ENCODE measurements at regions not wholly inside any gene's neighbourhood (a gene's known extent, or its start where the extent isn't known, plus 50 kb on each side); places are given as distances from the start of the nearest gene placed in this dataset.
A peak's percentile ranks its signal among the peaks of the same experiment; 100 is the strongest.

DNA sequence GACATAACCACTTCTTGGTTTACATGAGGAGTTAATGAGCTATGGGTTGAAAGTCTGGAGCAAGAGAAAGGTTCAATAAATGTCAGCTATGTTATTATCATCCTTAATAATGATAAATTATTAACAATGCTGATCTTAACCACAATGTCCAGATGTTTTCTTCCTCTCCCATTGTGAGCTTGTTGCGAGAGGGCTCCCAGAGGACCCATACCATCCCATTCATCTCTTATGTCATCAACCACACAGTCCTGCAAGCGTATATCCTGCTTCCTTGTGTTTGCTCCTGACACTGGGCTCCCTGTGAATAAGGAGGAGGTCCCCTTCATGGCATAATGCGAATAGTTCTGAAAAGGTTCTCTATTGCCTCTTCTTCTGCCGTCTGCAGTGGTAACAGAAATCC lies 266.8 kb downstream of the TLE3 start:
- no peak for DNase-seq

DNA sequence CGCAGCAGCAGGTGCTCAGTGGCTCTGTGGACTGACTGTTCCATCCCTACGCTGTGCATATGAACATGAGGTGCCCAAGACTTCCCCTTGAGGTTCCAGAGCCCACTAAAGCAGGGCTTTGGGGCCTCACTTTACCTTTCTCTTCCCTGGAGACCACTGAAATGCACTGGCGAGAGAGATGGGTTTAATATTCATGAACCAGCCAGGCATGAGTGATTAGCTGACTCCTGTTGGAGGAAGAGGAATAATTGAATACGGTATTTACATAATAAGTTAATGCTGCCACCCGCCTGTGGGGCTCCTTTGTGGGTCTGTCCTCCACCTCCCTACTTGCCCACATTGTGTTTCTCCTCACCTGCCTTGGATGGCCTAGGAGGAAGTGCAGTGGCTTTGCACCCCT lies 263.4 kb downstream of the TLE3 start:
- no peak for DNase-seq

DNA sequence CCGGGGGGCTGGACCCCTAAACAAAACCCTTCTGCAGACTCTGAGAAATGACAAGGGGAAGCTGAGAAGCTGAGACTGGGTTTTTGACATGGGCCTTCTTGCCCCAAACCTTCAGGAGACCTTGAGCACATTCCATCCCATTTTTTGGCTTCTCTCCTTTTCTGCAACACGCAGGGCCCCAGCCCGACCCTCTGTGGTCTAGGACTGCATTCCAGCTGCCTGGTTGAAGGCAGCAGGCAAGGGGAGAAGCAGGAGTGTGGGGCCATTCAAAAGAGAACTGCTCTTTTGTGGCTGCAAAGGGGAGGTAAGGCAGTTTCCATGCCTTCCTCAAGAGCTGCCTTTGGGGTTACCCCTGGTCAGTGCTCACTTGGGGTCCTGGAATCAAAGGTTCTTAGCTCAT lies 263.0 kb downstream of the TLE3 start:
- DNase-seq, result no peak

DNA sequence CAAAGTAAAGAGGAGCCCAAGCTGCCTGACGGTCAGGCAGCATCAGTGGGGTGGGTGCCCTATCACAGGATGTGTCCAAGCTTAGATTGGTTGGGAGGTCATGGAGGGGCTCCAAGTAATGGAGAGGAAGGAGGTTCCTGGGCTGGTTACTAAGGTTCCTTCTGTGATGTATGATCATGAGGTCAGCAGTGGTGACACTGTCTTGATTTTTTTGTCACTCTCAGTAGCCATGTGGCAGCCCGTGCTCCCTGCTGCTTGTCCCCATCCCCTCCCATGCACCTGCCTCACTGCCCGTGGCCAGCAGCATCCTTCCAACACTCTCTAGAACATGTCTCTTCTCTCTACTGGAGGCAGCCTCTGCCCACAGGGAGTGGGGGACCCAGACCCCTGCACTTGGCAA lies 261.7 kb downstream of the TLE3 start:
- DNase-seq, result no peak

DNA sequence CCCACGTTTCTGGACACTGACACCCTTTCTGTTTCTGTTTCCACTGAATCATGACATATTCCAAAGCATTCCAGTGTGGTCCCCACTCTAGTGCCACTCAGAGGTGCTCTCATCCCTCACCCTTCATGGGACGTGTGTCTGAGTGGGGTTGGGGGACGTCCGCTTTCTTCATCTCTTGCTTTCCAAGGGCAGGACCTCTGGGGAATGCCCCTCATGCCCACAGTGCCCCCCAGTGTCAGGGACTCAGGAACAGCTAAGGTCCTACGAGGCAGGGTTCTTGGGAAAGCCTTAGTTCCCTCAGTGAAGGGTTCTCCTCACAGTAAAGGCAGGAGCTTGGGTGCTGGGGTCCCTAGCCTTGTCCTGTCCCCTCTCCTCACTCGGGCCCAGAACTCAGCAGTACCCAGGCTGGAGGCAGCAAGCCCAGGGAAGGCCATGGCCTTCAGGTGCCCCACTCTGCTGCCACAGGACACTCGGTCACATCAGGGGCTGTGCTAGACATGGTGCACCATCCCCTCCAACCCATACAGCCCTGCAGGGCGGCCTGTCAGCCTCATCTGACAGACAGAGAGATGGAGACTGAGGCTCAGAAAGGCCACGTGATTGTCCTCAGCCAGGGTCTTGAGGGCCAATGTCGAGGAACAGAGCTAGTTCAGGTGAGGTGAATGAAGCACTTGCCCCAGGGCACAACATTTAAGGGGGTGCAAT lies 261.0 kb downstream of the TLE3 start:
- DNase-seq, result no peak

DNA sequence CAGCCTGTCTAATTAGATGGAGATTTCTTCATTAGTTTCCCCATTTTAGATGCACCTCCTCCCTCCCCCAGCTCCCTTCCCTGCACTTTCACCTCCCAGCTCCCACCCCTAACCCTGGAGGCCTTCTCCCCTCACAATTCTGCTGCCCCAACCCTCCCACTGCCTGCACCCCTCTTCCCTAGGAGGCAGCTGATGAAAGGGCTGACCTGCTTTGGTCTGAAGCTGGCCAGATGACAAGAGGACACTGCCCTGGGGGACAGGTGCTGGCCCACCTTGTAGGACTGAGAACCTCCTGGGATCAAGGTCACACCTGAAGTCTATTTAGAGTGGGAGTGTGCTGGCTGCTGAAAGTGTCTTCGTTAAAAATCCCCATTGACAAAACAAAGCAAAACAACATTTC lies 259.4 kb downstream of the TLE3 start:
- DNase-seq, result no peak

DNA sequence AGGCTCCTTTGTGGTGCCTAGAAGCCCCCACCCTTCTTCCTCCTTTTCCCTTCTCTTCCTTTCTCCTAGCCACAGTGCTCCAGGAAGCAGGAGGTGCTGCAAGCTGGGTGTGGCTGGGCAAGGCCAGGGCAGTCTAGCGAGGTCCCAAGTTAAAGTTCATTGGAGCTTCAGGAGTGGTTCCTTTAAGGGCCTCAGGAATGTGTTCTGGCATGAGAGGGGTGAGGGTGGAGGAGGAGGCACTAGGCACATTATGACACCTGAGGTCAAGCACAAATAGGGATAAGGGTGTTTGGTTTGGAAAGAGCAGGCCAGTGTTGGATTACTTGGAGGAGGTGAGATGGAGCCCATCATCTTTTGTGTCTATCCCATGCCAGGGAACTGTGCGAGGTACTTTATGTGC lies 258.7 kb downstream of the TLE3 start:
- no peak for DNase-seq

DNA sequence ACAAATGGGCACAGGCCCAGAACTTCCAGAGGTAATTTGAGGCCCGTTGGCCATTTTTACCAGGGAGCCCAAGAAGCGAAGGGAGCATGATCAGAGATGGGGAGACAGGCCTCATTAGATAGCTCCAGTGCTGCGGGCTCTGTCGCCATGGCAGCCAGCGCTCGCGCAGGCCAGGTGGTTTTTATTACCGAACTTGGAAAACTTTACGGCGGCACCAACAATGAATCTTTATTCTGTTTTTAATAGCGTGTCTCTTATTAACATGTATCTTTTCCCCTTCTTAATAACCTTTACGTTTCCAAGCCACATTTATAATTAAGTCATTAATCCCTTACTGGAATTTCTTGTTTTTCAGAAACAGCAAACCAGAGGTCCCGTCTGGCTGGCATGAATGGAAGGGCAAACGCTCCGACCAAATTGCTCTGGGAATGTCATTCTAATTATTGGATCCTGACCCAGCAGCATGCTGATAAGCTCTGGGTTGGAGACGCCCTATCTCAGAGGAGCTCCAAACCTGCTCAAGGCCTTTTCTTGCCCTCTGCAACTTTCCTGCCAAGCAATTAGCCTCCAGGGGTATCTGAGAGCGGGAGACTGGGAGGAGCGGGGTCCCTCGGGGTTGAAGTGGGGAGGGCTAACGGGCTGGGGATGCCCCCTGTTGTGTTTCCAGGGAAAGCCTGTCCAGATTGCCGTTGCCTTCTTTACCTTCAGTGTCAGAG lies 256.4 kb downstream of the TLE3 start:
- no peak for DNase-seq

DNA sequence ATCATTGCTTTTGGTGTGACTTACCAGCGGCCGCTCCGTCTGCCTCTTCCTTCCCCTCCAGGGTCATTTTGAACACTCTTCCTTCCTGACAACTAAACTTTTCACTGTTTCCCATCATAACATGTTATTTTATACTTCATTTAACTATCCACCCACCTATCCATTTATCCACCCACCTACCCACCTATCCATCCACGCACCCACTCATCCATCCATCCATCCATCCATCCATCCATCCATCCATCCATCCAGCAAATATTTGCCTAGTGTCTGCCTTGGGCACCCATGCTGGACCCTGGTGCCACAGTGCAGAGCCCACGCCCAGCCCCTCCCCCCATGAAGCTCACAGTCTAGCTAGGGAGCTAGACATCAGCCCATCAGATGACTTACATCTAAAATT lies 254.9 kb downstream of the TLE3 start:
- DNase-seq, result no peak

DNA sequence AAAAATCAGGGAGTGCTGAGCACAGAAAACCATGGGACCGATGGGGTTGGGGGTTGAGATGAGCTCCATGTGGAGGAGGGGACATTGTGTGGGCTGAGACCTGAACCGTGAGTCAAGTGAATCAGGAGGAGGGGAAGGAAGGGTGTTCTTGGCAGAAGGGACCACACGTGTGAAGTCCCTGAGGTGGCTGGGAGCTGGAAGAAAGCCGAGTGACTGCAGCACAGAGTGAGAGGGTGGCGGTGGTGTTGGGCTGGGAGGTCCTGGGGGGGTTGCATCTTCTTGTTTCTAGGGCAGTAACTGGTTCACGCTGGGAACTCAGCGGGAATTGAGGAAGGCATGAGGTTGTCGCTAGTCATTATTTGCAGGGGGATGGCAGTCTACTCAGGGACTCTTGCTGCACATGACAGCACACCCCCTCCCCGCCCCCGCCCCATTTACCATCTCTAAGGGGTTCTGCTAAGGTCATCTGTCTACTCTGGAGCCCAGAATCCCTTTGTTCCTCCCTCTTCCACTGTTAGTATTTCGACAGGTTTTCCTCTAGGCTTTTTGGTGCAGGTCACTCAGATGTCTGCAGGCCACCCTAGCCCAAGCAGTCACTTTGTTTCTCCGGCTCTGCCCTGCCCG lies 254.3 kb downstream of the TLE3 start:
- DNase-seq, result no peak

DNA sequence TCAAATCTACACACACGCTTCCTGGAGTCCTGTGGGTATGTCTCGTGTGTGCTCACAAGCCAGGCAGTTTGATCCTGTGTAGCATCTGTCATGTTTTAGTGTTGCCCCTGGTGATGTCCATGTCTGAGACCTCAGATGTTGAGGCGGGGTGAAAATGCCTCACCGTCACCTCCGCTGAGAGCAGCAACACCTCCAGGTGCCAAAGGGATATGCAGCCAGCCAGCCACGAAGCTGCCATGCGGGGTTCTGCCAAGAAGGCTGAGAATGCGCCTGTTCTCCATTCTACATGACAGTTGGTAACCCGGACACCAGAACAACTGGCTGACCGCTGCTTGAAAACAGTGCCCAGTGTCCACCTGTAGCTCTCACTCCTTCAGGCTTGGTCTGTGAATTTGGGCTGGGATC lies 253.8 kb downstream of the TLE3 start:
- DNase-seq, result no peak

DNA sequence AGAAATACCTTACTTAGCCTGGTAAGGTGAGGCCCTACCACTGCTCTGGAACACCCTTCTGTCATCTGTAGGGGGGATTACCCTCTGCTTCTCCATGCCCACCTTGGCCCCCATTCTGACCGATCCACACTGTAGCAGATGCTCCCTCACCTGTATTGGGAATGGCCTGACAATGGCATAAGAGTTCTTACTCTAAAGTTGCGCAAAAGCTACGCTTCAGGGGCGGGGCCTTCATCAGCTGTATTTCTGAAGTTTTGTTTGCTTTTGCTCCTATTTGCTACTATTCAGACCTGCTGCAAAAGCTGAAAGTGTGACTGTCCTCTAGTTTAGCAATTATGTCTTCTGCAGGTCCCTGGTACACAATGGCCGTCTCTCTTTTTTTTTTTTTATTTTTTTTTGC lies 252.6 kb downstream of the TLE3 start:
- DNase-seq, result no peak

DNA sequence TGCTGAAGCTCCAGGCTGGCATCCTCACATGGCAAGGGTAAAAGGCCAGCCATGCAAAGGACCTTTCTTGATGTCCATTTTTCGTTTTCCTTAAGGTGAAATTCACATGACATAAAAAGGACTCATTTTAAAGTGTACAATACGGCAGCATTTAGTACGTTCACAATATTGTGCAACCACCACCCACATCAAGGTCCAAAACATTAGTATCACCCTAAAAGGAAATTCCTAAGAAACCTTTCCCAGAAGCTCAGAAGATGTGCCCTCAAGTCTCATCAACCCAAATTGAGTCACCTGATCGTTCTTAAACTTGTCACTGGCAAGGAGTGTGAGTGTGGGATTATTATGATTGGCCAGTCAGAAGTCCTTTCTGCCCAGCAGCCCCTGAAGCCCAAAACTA lies 250.1 kb downstream of the TLE3 start:
- no peak for DNase-seq

DNA sequence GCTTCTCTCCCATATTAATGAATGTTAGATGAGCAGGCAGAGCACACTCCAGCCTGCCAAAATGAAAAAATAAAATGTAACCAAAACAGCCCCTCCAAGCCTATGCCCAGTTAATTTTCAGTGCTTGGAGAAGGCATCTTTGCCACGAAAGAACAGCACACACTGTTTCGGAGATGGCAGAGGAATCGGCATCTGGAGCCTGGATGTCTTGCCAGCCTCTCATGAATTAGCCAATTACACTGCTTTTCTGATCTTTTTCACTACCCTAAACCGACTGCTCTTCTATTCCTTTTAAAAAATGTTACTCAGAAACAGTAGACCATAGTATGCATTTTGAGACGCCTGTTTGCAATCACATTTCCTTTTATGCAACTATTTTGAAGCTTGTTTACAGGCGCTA lies 249.6 kb downstream of the TLE3 start:
- DNase-seq, result peak in 2 of 56 donors; percentile 7 to 14

DNA sequence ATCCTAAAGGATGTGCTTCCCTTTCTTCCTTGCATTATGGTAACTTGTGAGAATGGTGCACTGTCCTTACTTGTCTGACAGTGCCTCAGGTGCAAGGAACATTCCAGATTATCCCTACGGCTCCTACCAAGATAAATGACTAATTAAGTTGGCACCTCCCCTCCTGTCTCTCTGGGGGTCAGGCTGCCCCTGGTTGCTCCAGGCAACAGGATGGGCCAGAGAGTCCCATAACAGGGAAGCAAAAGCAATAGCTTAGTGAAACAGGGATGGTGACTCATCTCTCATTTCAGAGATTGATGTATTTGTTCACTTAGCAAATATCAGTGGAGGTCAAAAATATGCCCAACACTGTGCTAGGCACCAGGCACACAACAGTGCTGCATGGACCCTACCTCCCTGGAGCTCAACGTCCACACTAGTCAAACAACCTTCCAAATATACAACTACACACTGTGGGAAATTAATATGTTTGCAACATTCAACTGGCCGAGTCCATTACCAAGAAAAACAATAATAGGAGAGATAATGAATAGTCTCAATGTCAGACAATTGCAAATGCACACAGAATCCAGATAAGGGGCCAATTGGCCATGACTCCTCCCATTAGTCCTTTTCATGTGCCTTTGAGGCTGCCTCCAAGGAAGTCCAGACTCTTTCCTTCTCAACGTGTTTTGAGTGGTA lies 249.0 kb downstream of the TLE3 start:
- no peak for DNase-seq

DNA sequence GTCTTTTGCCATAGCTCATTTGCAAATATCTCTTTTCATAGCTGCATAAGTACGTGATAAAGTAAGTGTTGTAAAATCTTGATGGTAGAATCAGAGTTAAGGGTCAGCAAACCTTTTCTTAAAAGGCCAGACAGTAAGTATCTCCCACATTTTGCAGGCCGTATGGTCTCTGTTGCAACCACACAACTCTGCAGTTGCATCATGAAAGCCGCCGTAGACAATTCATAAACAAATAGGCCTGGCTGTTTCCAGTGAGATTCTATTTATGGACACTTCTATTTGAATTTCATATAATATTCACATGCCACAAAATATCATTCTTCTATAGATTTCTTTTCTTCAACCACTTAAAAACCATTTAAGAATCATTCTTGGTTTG lies 248.5 kb downstream of the TLE3 start:
- DNase-seq, result no peak

DNA sequence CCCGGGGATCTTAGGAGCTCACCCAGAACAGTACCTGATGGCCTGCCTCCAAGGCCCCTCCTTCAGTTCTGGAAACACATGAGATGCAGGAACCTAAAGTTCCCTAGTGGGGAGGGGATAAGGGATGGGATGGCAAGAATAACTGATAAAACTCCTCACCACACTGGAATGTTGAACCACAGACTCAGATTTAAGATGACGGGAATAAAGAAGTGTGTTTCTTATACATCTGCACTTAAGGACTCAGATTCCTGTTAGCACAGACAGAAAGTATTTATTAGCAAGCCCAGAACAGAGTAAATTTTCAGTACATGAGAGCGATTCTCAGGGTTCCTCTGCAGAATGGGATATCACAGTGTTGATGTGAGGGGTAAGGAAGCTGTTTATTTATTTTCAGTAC lies 245.2 kb downstream of the TLE3 start:
- no peak for DNase-seq

DNA sequence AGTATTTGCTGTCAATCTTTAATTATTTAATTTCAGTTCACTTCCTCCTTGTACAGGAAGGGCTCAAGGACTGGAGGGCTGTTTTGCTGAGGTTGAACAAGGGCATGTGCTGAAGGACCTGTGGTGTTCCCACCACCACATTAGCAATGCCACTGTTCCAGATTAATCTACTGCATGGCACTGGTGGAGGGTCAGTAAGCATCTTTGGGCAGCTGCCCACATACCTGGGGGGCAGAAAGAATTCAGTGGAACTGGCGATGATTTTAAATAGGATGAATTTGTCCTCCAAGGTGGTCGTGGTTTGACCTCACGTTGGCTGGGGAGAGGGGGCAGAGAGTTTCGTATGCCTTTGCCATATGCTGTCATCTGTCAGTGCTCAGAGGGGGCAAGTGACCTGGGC lies 244.8 kb downstream of the TLE3 start:
- no peak for DNase-seq

DNA sequence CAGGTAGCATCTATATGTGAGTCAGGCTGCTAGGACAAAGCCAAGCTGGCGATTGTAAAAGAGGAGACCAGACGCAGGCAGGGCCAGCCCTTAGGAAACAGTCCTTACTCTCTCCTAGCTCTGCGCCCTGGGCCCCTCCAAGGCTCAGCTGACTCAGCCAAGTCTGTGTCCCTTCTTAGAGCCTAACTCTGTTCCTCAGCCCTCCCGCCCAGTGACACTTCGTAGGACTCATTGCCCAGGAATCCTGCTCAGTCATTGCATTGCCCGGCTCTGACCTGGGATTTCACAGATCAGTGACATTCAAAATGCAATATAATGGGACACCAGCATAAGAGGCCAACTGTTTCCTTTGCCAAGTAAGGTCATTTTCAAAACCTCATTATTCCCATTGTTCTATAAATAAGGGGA lies 244.2 kb downstream of the TLE3 start:
- peak in 7 of 56 donors; percentile 5 to 34 (median 21) for DNase-seq

DNA sequence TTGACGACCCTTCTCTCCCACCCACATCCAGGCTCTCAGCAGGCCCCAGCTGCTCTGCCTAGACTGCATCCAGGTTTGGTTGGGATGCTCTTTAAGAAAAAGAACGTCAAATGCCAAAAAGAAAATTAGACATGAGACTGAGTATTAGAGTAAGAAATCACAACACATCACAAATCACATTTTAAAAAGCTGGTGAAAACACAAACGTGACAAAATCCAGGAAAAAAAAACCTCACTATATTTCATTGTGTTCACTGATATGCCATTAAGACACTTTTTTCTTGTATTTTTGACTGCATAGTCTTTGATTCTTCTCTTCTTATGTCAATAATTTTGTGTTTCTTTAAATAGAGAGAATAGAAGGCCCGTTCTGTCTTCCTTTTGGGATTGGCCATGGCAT lies 243.7 kb downstream of the TLE3 start:
- DNase-seq, result no peak

DNA sequence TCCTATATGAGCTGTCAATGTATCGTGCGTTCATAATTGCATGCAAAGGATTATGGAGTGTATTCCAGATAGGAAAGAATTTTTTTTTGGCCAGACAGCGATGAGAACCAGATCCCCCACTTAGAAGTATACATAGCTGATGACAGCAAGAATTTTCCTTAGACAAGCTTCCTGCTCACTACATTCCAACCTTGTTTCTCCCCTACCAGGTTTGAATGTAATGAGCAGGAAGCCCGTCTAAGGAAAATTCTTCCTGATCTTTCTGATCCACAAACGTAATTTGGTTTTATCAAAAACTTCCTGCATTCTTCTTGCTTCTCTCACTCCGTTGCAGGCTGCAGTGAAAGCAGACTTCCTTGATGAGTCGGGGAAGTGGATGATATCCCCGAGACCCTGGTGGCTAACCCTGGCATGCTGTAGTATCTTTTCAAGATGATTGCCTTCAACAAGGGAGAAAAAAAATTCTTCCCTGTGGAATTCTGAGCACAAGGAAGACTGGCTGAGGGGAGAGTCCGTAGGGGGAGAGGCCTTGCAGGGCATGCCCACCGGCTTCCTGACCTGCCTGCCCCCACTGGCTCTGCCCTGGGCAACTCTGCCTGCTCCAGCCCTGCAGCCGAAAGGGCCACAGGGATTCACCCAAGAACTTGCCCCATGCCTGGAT lies 243.1 kb downstream of the TLE3 start:
- no peak for DNase-seq

Data from nucleus accumbens (tissue), 56 donors.